Astrocyte (in vitro differentiated cells and primary cell): ENCODE measurements at regions not wholly inside any gene's neighbourhood (a gene's known extent, or its start where the extent isn't known, plus 50 kb on each side); places are given as distances from the start of the nearest gene placed in this dataset.

Source experiments
- DNase-seq: peaks from one replicate; pipeline ENCODE4 v3.0.0-alpha.2; 2010; ENCODE audit warnings: low read depth
- FAIRE-seq: peaks from 2 replicates; lab custom pipeline; 2011; peaks lifted over from hg19 to GRCh38; lab: Jason Lieb, UNC
- H2AFZ ChIP-seq: 2 replicates; pipeline ENCODE4 v1.6.0; 2012; ENCODE audit warnings: low read depth, low read length, inconsistent platforms
- H3K27ac ChIP-seq: 2 replicates; pipeline ENCODE4 v1.5.1; 2011; ENCODE audit warnings: low read depth, low read length, inconsistent platforms
- H3K27me3 ChIP-seq: 2 replicates; pipeline ENCODE4 v1.6.0; 2011; ENCODE audit warnings: low read length, inconsistent platforms; ENCODE audit not compliant: insufficient read depth
- H3K36me3 ChIP-seq: 2 replicates; pipeline ENCODE4 v1.5.1; 2011; ENCODE audit warnings: low read length, inconsistent platforms; ENCODE audit not compliant: insufficient read depth
- H3K4me1 ChIP-seq: 2 replicates; pipeline ENCODE4 v1.5.1; 2011; ENCODE audit warnings: low read length, inconsistent platforms; ENCODE audit not compliant: insufficient read depth
- H3K4me2 ChIP-seq: 2 replicates; pipeline ENCODE4 v1.6.0; 2012; ENCODE audit warnings: low read length, inconsistent platforms
- H3K4me3 ChIP-seq: 2 replicates; pipeline ENCODE4 v1.5.1; 2011; ENCODE audit warnings: low read depth, mild to moderate bottlenecking, low read length, inconsistent platforms; ENCODE audit not compliant: insufficient read depth
- H3K79me2 ChIP-seq: 2 replicates; pipeline ENCODE4 v1.6.0; 2012; ENCODE audit warnings: mild to moderate bottlenecking, low read length, inconsistent platforms; ENCODE audit not compliant: insufficient read depth
- H3K9ac ChIP-seq: 2 replicates; pipeline ENCODE4 v1.6.0; 2012; ENCODE audit warnings: mild to moderate bottlenecking, low read length, inconsistent platforms
- H3K9me3 ChIP-seq: 2 replicates; pipeline ENCODE4 v1.5.1; 2012; ENCODE audit warnings: low read depth, mild to moderate bottlenecking, low read length, inconsistent platforms; ENCODE audit not compliant: insufficient read depth
- H4K20me1 ChIP-seq: 2 replicates; pipeline ENCODE4 v1.6.0; 2012; ENCODE audit warnings: low read length, inconsistent platforms; ENCODE audit not compliant: insufficient read depth
- H3K27ac Mint-ChIP-seq: one replicate; pipeline ENCODE4 v1.8.0; 2021; ENCODE audit warnings: mild to moderate bottlenecking, mixed read lengths; ENCODE audit not compliant: unreplicated experiment
- H3K27me3 Mint-ChIP-seq: one replicate; pipeline ENCODE4 v1.8.0; 2021; ENCODE audit warnings: low read depth, mixed read lengths; ENCODE audit not compliant: unreplicated experiment
- H3K36me3 Mint-ChIP-seq: one replicate; pipeline ENCODE4 v1.8.0; 2021; ENCODE audit warnings: low read depth, mixed read lengths; ENCODE audit not compliant: unreplicated experiment
- H3K4me1 Mint-ChIP-seq: one replicate; pipeline ENCODE4 v1.8.0; 2021; ENCODE audit warnings: low read depth, mixed read lengths; ENCODE audit not compliant: unreplicated experiment
- H3K4me3 Mint-ChIP-seq: one replicate; pipeline ENCODE4 v1.8.0; 2021; ENCODE audit warnings: mild to moderate bottlenecking, moderate library complexity, mixed read lengths; ENCODE audit not compliant: unreplicated experiment
- H3K9me3 Mint-ChIP-seq: one replicate; pipeline ENCODE4 v1.8.0; 2021; ENCODE audit warnings: mild to moderate bottlenecking, mixed read lengths; ENCODE audit not compliant: unreplicated experiment
- EZH2 ChIP-seq: IDR thresholded peaks from 2 replicates; pipeline ENCODE4 v1.6.1; 2012; ENCODE audit warnings: mild to moderate bottlenecking, low read length, inconsistent platforms; ENCODE audit not compliant: insufficient read depth
- TF ChIP-seq, protein P1 (sequence below): IDR thresholded peaks from 2 replicates; pipeline ENCODE4 v1.5.1; 2011; ENCODE audit warnings: low read depth, mild to moderate bottlenecking, inconsistent platforms, low read length, moderate library complexity; ENCODE audit not compliant: insufficient read depth

DNA sequence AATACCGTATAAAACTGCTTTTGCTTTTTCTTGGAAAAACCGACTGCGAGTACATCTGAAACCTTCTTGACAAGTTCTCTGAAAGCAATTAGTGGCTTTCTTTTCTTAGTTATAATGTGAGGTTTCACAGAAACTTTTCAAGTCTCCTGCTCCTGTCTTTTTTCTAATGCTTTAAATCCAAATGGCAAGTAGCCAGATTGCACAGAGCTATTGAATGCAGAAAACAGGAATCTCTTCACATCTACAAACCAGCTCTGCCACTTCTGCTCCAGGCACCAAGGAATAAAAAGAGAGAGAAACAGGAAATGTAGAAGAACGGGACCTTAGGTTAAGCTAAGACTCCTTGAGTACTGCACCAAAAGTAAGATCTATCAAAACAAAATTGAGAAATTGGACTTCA lies 267.3 kb upstream of the TET2 start:
- H3K36me3 ChIP-seq = no peaks in the 10 kb centered on the region
- H3K4me1 ChIP-seq = no peaks in the 10 kb centered on the region
- H3K4me3 ChIP-seq = no peak overlapping the region
- TF ChIP-seq EZH2 = no peak
- TF ChIP-seq, protein P1, sequence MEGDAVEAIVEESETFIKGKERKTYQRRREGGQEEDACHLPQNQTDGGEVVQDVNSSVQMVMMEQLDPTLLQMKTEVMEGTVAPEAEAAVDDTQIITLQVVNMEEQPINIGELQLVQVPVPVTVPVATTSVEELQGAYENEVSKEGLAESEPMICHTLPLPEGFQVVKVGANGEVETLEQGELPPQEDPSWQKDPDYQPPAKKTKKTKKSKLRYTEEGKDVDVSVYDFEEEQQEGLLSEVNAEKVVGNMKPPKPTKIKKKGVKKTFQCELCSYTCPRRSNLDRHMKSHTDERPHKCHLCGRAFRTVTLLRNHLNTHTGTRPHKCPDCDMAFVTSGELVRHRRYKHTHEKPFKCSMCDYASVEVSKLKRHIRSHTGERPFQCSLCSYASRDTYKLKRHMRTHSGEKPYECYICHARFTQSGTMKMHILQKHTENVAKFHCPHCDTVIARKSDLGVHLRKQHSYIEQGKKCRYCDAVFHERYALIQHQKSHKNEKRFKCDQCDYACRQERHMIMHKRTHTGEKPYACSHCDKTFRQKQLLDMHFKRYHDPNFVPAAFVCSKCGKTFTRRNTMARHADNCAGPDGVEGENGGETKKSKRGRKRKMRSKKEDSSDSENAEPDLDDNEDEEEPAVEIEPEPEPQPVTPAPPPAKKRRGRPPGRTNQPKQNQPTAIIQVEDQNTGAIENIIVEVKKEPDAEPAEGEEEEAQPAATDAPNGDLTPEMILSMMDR = no peak
- H3K27me3 ChIP-seq = no peaks in the 10 kb centered on the region
- H3K36me3 Mint-ChIP-seq = no peaks in the 10 kb centered on the region
- peak; percentile 6 for DNase-seq
- H3K9me3 Mint-ChIP-seq = no peaks in the 10 kb centered on the region
- H2AFZ ChIP-seq = no peak overlapping the region
- no peaks in the 10 kb centered on the region for H3K9me3 ChIP-seq
- H3K4me1 Mint-ChIP-seq = no peaks in the 10 kb centered on the region
- no peaks in the 10 kb centered on the region for H3K27me3 Mint-ChIP-seq
- H4K20me1 ChIP-seq = no peaks in the 10 kb centered on the region
- H3K27ac ChIP-seq = no peak overlapping the region
- H3K9ac ChIP-seq = no peak overlapping the region
- FAIRE-seq = no peak
- no peak overlapping the region for H3K4me2 ChIP-seq
- no peak overlapping the region for H3K4me3 Mint-ChIP-seq
- no peaks in the 10 kb centered on the region for H3K79me2 ChIP-seq
- H3K27ac Mint-ChIP-seq = no peak overlapping the region

DNA sequence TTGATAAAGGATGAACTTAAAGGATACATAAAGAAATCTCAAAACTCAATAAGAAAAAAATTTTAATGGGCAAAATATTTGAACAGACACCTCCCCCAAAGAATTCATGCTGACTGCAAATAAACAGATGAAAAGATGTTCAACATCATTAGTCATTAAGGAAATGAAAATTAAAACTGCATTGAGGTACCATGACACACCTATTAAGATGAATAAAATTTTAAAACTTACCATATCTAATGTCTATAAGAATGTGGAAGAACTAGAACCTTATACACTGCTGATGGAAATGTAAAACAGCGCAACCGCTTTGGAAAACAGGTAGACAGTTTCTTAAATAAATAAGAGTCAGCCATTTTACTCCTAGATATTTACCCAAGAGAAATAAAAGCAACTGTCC lies 266.8 kb upstream of the TET2 start:
- Mint-ChIP-seq H3K4me1 (no peaks in the 10 kb centered on the region), H3K9me3 (no peaks in the 10 kb centered on the region), H3K27me3 (no peaks in the 10 kb centered on the region), H3K4me3 (no peak overlapping the region), H3K36me3 (no peaks in the 10 kb centered on the region), H3K27ac (no peak overlapping the region)
- Histone ChIP-seq H2AFZ (no peak overlapping the region), H3K27ac (no peak overlapping the region), H4K20me1 (no peaks in the 10 kb centered on the region), H3K4me2 (no peak overlapping the region), H3K27me3 (no peaks in the 10 kb centered on the region), H3K79me2 (no peaks in the 10 kb centered on the region), H3K36me3 (no peaks in the 10 kb centered on the region), H3K4me1 (no peaks in the 10 kb centered on the region), H3K9me3 (no peaks in the 10 kb centered on the region), H3K9ac (no peak overlapping the region), H3K4me3 (no peak overlapping the region)
- TF ChIP-seq, protein P1 = no peak
- no peak for TF ChIP-seq EZH2
- FAIRE-seq (no peak), DNase-seq (no peak)

DNA sequence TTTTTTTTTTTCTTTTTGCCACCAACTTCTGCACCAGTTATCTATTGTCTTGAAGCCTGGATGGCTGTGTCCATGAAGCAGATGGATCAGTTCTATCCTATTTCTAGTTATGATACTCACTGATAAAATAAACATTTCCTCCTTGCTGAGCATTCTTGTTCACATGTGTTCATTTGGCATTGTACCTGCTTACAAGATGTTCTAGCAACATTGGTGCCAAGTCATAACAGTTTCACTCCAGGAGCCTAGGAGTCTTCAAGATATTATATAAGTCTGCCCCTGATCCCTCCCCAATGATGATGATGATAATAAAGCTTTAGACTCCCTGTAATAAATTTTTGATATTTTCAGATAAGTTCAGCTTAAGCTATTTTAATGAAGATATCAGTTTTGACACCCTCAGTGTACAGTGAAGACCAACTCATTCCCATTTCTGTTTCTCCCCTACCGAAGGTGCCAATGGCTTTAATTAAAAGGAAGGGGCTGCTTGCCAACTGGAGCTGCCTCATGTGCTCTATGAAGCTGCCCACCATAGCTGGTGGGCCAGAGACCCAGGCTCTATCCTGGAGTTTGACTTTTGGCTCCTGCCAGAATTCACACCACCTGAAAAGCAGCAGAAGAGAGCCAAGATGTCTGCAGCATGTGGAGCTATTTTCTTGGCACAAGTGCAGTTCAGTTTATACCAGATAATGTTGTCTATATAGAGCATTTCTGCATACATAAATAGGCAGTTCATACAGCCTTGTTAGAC lies 265.4 kb upstream of the TET2 start:
- Histone ChIP-seq H3K4me1 (no peaks in the 10 kb centered on the region), H3K9me3 (no peaks in the 10 kb centered on the region), H2AFZ (no peak overlapping the region), H3K4me3 (no peak overlapping the region), H3K9ac (no peak overlapping the region), H3K27me3 (no peaks in the 10 kb centered on the region), H3K27ac (no peak overlapping the region), H4K20me1 (no peaks in the 10 kb centered on the region), H3K36me3 (no peaks in the 10 kb centered on the region), H3K79me2 (no peaks in the 10 kb centered on the region), H3K4me2 (no peak overlapping the region)
- Mint-ChIP-seq H3K27ac (no peak overlapping the region), H3K9me3 (no peaks in the 10 kb centered on the region), H3K4me3 (no peak overlapping the region), H3K4me1 (no peaks in the 10 kb centered on the region), H3K27me3 (no peaks in the 10 kb centered on the region), H3K36me3 (no peaks in the 10 kb centered on the region)
- DNase-seq (no peak), FAIRE-seq (no peak)
- no peak for TF ChIP-seq EZH2
- TF ChIP-seq, protein P1 = no peak
